Transverse colon (tissue), 4 donors: ENCODE measurements at regions not wholly inside any gene's neighbourhood (a gene's known extent, or its start where the extent isn't known, plus 50 kb on each side); places are given as distances from the start of the nearest gene placed in this dataset.
A peak's percentile ranks its signal among the peaks of the same experiment; 100 is the strongest.

Experiments used
- CTCF ChIP-seq, 5 experiments: fragments of 200-600 bp in 3 of 5; fragments of 450-650 bp in 2 of 5; sonication (generic) in 3 of 5; IDR thresholded peaks; 1 replicate in 2 of 5; 2 replicates in 3 of 5; pipeline ENCODE4 v1.5.1; 2016 to 2017; ENCODE audit warnings: antibody characterized with exemption in 5 of 5, inconsistent platforms in 3 of 5, mild to moderate bottlenecking in 2 of 5, moderate library complexity in 1 of 5
- EP300 ChIP-seq: sonication (generic); formaldehyde crosslinking; IDR thresholded peaks from one replicate; pipeline ENCODE4 v1.6.1; 2017; ENCODE audit warnings: antibody characterized with exemption, low read depth
- POLR2A ChIP-seq: fragments of 450-650 bp; IDR thresholded peaks from one replicate; pipeline ENCODE4 v1.6.1; 2016; ENCODE audit warnings: antibody characterized with exemption, mild to moderate bottlenecking, moderate library complexity
- POLR2AphosphoS5 ChIP-seq, 3 donors: sonication (generic); formaldehyde crosslinking; IDR thresholded peaks; one replicate each; pipeline ENCODE4 v1.6.1; 2016; ENCODE audit warnings: antibody characterized with exemption in 3 of 3

- TF ChIP-seq POLR2A = no peak
- no peak for TF ChIP-seq CTCF (IDR thresholded peaks at IDR 0.05)
- TF ChIP-seq EP300 = peak; percentile 3
- TF ChIP-seq POLR2AphosphoS5 (IDR thresholded peaks at IDR 0.05) = peak in 2 of 3 donors; percentile 29 to 60
Measured at GRCh38 chr1:73803380-73803779, 394.6 kb downstream of the LRRIQ3 start.
